ENCODE measurements at regions not wholly inside any gene's neighbourhood (a gene's known extent, or its start where the extent isn't known, plus 50 kb on each side); places are given as distances from the start of the nearest gene placed in this dataset.

GRCh38 chr2:144580521-144581161 lies 60.7 kb upstream of the ZEB2 start:
- intact Hi-C loops (cut with DNase I): no loop called here
- Histone ChIP-seq H3K27me3 (no peaks in the 10 kb centered on the region), H3K4me1 (no peaks in the 10 kb centered on the region), H3K27ac (no peak overlapping the region), H3K9me3 (no peaks in the 10 kb centered on the region), H3K4me3 (replicated peaks in 1 of 3) (no peak overlapping the region), H3K36me3 (no peaks in the 10 kb centered on the region)
- no peak for DNase-seq
- TF ChIP-seq POLR2A (IDR thresholded peaks at IDR 0.05): no peak
- no peak for TF ChIP-seq CTCF (IDR thresholded peaks at IDR 0.05)
- 85 to 90% methylated on average over 4 of the region's 4 CpGs for WGBS, 2 donors

GRCh38 chr2:144579556-144579955 lies 59.6 kb upstream of the ZEB2 start:
- intact Hi-C loops (cut with DNase I): no loop called here
- H3K27ac ChIP-seq: no peak overlapping the region
- no peaks in the 10 kb centered on the region for H3K27me3 ChIP-seq
- TF ChIP-seq CTCF (IDR thresholded peaks at IDR 0.05) (no peak), POLR2A (IDR thresholded peaks at IDR 0.05) (no peak)
- WGBS, 2 donors: 96 to 99% methylated on average over 4 of the region's 4 CpGs
- no peak for DNase-seq
- no peak overlapping the region for H3K4me3 ChIP-seq (replicated peaks in 1 of 3)
- no peaks in the 10 kb centered on the region for H3K9me3 ChIP-seq
- H3K4me1 ChIP-seq: no peaks in the 10 kb centered on the region
- H3K36me3 ChIP-seq: no peaks in the 10 kb centered on the region

- DNase-seq: no peak
- Histone ChIP-seq H3K27me3 (no peaks in the 10 kb centered on the region), H3K9me3 (no peaks in the 10 kb centered on the region), H3K36me3 (no peaks in the 10 kb centered on the region), H3K4me3 (replicated peaks in 1 of 3) (no peak overlapping the region), H3K27ac (no peak overlapping the region), H3K4me1 (no peaks in the 10 kb centered on the region)
- intact Hi-C loops (cut with DNase I): no loop called here
- no peak for TF ChIP-seq POLR2A (IDR thresholded peaks at IDR 0.05)
- 86% methylated on average over 3 of the region's 3 CpGs for WGBS, 2 donors
These were observed 58.2 kb upstream of the ZEB2 start for GRCh38 chr2:144578099-144578498.

GRCh38 chr2:144572977-144573376 lies 53.1 kb upstream of the ZEB2 start:
- Histone ChIP-seq H3K4me1 (no peaks in the 10 kb centered on the region), H3K27me3 (no peaks in the 10 kb centered on the region), H3K9me3 (no peaks in the 10 kb centered on the region), H3K4me3 (replicated peaks in 1 of 3) (no peak overlapping the region), H3K27ac (no peak overlapping the region), H3K36me3 (no peaks in the 10 kb centered on the region)
- DNase-seq: no peak
- TF ChIP-seq POLR2A (IDR thresholded peaks at IDR 0.05) (no peak), CTCF (IDR thresholded peaks at IDR 0.05) (no peak)
- intact Hi-C loops (cut with DNase I): no loop called here

GRCh38 chr2:144571770-144572169 lies 51.9 kb upstream of the ZEB2 start:
- Histone ChIP-seq H3K4me1 (no peaks in the 10 kb centered on the region), H3K9me3 (no peaks in the 10 kb centered on the region), H3K36me3 (no peaks in the 10 kb centered on the region), H3K4me3 (replicated peaks in 1 of 3) (no peak overlapping the region), H3K27ac (no peak overlapping the region), H3K27me3 (no peaks in the 10 kb centered on the region)
- TF ChIP-seq POLR2A (IDR thresholded peaks at IDR 0.05) (no peak), CTCF (IDR thresholded peaks at IDR 0.05) (no peak)
- DNase-seq: no peak
- 98 to 100% methylated on average over 1 of the region's 1 CpG for WGBS, 2 donors
- intact Hi-C loops (cut with DNase I): no loop called here

- Histone ChIP-seq H3K4me3 (replicated peaks in 1 of 3) (no peak overlapping the region), H3K36me3 (no peaks in the 10 kb centered on the region), H3K4me1 (no peaks in the 10 kb centered on the region), H3K27ac (no peak overlapping the region), H3K9me3 (no peaks in the 10 kb centered on the region), H3K27me3 (no peaks in the 10 kb centered on the region)
- DNase-seq: no peak
- WGBS, 2 donors: 93 to 95% methylated on average over 3 of the region's 3 CpGs
- no peak for TF ChIP-seq POLR2A (IDR thresholded peaks at IDR 0.05)
- no peak for TF ChIP-seq CTCF (IDR thresholded peaks at IDR 0.05)
- intact Hi-C loops (cut with DNase I): no loop called here
These were observed 50.6 kb upstream of the ZEB2 start for GRCh38 chr2:144570566-144570965.
